HG02763 (cell line): ENCODE measurements at regions not wholly inside any gene's neighbourhood (a gene's known extent, or its start where the extent isn't known, plus 50 kb on each side); places are given as distances from the start of the nearest gene placed in this dataset.

Source experiments
- ATAC-seq: cut with Tn5 transposase; IDR thresholded peaks from one replicate; pipeline ENCODE4 v1.9.1; 2021; ENCODE audit warnings: mild to moderate bottlenecking, moderate library complexity; ENCODE audit not compliant: unreplicated experiment

- no peak for ATAC-seq
Measured at GRCh38 chr6:122297010-122297409, 102.4 kb upstream of the HSF2 start.

- no peak for ATAC-seq
Measured at GRCh38 chr6:122302067-122302466, 97.4 kb upstream of the HSF2 start.

GRCh38 chr6:122307577-122307976 is 91.9 kb upstream of the HSF2 start:
- no peak for ATAC-seq

- no peak for ATAC-seq
Measured at GRCh38 chr6:122308074-122308473, 91.4 kb upstream of the HSF2 start.

- ATAC-seq, result no peak
Measured at GRCh38 chr6:122315842-122316241, 83.6 kb upstream of the HSF2 start.

GRCh38 chr6:122322824-122323223 is 76.6 kb upstream of the HSF2 start:
- no peak for ATAC-seq

GRCh38 chr6:122323361-122323760 is 76.1 kb upstream of the HSF2 start:
- no peak for ATAC-seq

- ATAC-seq, result no peak
Measured at GRCh38 chr6:122330315-122330714, 69.1 kb upstream of the HSF2 start.

- ATAC-seq, result no peak
Measured at GRCh38 chr6:122337645-122338044, 61.8 kb upstream of the HSF2 start.

GRCh38 chr6:122339661-122340060 is 59.8 kb upstream of the HSF2 start:
- no peak for ATAC-seq

- no peak for ATAC-seq
Measured at GRCh38 chr6:122347280-122347679, 52.2 kb upstream of the HSF2 start.

GRCh38 chr6:122347751-122348150 is 51.7 kb upstream of the HSF2 start:
- ATAC-seq, result no peak
